Natural killer cell (primary cell): ENCODE measurements at regions not wholly inside any gene's neighbourhood (a gene's known extent, or its start where the extent isn't known, plus 50 kb on each side); places are given as distances from the start of the nearest gene placed in this dataset.

Experiments used
- ATAC-seq, 3 donors: fragments of 150-1000 bp in 2 of 3; fragments of 200-7000 bp in 1 of 3; cut with Tn5 transposase; 1 replicate in 1 of 3; 2 replicates in 2 of 3; pipeline ENCODE4 v1.10.0; 2021; ENCODE audit warnings: mild to moderate bottlenecking in 2 of 3, moderate library complexity in 2 of 3
- DNase-seq, 2 donors: peaks; one replicate each; pipeline versions ENCODE4 v3.0.0 to v3.0.0-alpha.2; 2013 to 2021; ENCODE audit warnings: mixed read lengths in 1 of 2
- H3K27ac ChIP-seq: one replicate; pipeline ENCODE4 v1.5.1; 2013; ENCODE audit warnings: mild to moderate bottlenecking, low read length
- H3K27me3 ChIP-seq: one replicate; pipeline ENCODE4 v1.6.1; 2013; ENCODE audit warnings: low read length; ENCODE audit not compliant: control insufficient read depth, insufficient read depth
- H3K36me3 ChIP-seq: one replicate; pipeline ENCODE4 v1.6.1; 2013; ENCODE audit warnings: low read length; ENCODE audit not compliant: control insufficient read depth, insufficient read depth
- H3K4me1 ChIP-seq: one replicate; pipeline ENCODE4 v1.6.1; 2013; ENCODE audit warnings: low read length; ENCODE audit not compliant: control insufficient read depth, insufficient read depth
- H3K4me3 ChIP-seq: one replicate; pipeline ENCODE4 v1.5.1; 2013; ENCODE audit warnings: low read length
- H3K9me3 ChIP-seq: one replicate; pipeline ENCODE4 v1.6.1; 2013; ENCODE audit warnings: low read length; ENCODE audit not compliant: control insufficient read depth, insufficient read depth
- H3K27ac Mint-ChIP-seq, 2 donors: one replicate each; pipeline ENCODE4 v1.8.0; 2022; ENCODE audit warnings: mild to moderate bottlenecking in 2 of 2, mixed read lengths in 2 of 2, moderate library complexity in 1 of 2
- H3K27me3 Mint-ChIP-seq, 2 donors: one replicate each; pipeline ENCODE4 v1.8.0; 2022; ENCODE audit warnings: low read depth in 2 of 2, mixed read lengths in 2 of 2
- H3K36me3 Mint-ChIP-seq: one replicate; pipeline ENCODE4 v1.8.0; 2022; ENCODE audit warnings: mixed read lengths
- H3K4me1 Mint-ChIP-seq, 2 donors: one replicate each; pipeline ENCODE4 v1.8.0; 2022; ENCODE audit warnings: mixed read lengths in 2 of 2
- H3K4me3 Mint-ChIP-seq: one replicate; pipeline ENCODE4 v1.8.0; 2022; ENCODE audit warnings: mild to moderate bottlenecking, moderate library complexity, mixed read lengths
- H3K9me3 Mint-ChIP-seq, 2 donors: one replicate each; pipeline ENCODE4 v1.8.0; 2022; ENCODE audit warnings: mixed read lengths in 2 of 2
- whole genome bisulfite sequencing: methylation state at CpG from one replicate; pipeline ENCODE4 v1.1.7; 2013; ENCODE audit warnings: missing lambda C conversion rate; ENCODE audit not compliant: insufficient coverage; 5-methylcytosine and 5-hydroxymethylcytosine counted together
- intact Hi-C: fragments of 100-400 bp; cut with micrococcal nuclease; formaldehyde crosslinking; loops from one replicate; pipeline ENCODE4 v1.14.2; 2022
- TF ChIP-seq, protein P1 (sequence below): fragments of 200-600 bp; IDR thresholded peaks from one replicate; pipeline ENCODE4 v1.8.0; 2022; ENCODE audit warnings: antibody characterized with exemption

DNA sequence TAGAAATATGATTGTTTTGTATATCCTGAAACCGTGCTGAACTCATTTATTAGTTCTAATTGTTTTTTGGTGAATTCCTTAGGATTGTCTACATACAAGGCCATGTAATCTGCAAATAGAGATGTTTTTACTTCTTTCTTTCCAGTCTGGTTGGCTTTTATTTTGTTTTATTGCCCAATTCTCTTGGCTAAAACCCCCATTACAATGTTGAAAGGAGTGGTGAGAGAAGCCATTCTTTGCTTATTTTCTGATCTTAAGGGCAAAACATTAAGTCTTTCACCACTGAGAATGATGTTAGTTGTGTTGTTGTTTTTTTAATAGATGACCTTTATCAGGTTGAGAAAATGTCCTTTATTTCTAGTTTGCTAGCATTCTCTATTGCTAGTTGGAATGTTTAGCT, 157.3 kb downstream of the NTMT2 start:
- ATAC-seq (no peak), DNase-seq (no peak)
- TF ChIP-seq, protein P1, sequence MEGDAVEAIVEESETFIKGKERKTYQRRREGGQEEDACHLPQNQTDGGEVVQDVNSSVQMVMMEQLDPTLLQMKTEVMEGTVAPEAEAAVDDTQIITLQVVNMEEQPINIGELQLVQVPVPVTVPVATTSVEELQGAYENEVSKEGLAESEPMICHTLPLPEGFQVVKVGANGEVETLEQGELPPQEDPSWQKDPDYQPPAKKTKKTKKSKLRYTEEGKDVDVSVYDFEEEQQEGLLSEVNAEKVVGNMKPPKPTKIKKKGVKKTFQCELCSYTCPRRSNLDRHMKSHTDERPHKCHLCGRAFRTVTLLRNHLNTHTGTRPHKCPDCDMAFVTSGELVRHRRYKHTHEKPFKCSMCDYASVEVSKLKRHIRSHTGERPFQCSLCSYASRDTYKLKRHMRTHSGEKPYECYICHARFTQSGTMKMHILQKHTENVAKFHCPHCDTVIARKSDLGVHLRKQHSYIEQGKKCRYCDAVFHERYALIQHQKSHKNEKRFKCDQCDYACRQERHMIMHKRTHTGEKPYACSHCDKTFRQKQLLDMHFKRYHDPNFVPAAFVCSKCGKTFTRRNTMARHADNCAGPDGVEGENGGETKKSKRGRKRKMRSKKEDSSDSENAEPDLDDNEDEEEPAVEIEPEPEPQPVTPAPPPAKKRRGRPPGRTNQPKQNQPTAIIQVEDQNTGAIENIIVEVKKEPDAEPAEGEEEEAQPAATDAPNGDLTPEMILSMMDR, result no peak
- H3K9me3 Mint-ChIP-seq, result no peaks in the 10 kb centered on the region
- no peaks in the 10 kb centered on the region for H3K36me3 Mint-ChIP-seq
- Histone ChIP-seq H3K9me3 (no peaks in the 10 kb centered on the region), H3K27ac (no peak overlapping the region), H3K4me3 (no peak overlapping the region), H3K4me1 (no peaks in the 10 kb centered on the region), H3K27me3 (no peaks in the 10 kb centered on the region), H3K36me3 (no peaks in the 10 kb centered on the region)
- H3K4me1 Mint-ChIP-seq, result no peaks in the 10 kb centered on the region
- H3K27me3 Mint-ChIP-seq, result peaks cover 7 to 16% of the 10 kb centered on the region in 2 donors
- WGBS, result 80% methylated on average over 1 of the region's 1 CpG
- intact Hi-C loops, result no loop called here
- no peak overlapping the region for H3K4me3 Mint-ChIP-seq
- H3K27ac Mint-ChIP-seq, result no peak overlapping the region

DNA sequence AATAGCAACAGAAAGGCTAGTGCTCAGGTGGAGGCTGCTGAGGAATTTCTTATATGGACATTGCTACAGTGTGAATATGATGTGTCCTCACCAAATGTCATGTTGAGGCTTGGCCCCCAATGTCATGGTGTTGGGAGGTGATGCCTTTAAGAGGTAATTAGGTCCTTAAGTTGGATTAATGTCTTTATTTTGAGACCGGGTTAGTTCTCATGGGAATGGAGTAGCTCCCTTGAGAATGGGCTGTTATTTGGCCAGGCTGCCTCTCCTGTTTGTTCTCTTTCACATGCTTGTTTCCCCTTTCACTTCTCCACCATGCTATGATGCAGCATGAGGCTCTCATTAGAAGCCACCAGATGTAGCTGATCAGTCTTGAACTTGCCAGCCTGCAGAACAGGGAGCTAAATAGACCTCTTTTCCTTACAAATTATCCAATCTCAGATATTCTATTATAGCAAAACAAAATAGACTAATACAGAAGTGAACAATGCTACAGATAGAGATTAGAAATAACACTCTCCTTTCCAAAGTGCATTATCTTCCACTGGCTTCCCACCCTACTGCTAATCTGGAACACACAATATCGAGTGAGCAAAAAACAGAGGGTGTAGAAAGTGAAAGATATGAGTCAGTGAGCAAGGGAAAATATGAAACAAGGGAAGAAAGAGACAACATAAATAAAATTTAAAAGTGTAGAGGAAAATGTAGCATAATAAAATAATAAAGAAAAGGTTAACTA, 160.2 kb downstream of the NTMT2 start:
- Histone ChIP-seq H3K4me1 (no peaks in the 10 kb centered on the region), H3K4me3 (no peak overlapping the region), H3K27me3 (no peaks in the 10 kb centered on the region), H3K9me3 (no peaks in the 10 kb centered on the region), H3K36me3 (no peaks in the 10 kb centered on the region), H3K27ac (no peak overlapping the region)
- H3K4me1 Mint-ChIP-seq, result no peaks in the 10 kb centered on the region
- H3K27ac Mint-ChIP-seq, result no peak overlapping the region
- intact Hi-C loops, result no loop called here
- whole genome bisulfite sequencing, result 82% methylated on average over 1 of the region's 2 CpGs
- H3K36me3 Mint-ChIP-seq, result no peaks in the 10 kb centered on the region
- no peak for DNase-seq
- H3K27me3 Mint-ChIP-seq, result peaks cover 7 to 16% of the 10 kb centered on the region in 2 donors
- no peak overlapping the region for H3K4me3 Mint-ChIP-seq
- TF ChIP-seq, protein P1, result no peak
- H3K9me3 Mint-ChIP-seq, result no peaks in the 10 kb centered on the region
- ATAC-seq, result no peak

DNA sequence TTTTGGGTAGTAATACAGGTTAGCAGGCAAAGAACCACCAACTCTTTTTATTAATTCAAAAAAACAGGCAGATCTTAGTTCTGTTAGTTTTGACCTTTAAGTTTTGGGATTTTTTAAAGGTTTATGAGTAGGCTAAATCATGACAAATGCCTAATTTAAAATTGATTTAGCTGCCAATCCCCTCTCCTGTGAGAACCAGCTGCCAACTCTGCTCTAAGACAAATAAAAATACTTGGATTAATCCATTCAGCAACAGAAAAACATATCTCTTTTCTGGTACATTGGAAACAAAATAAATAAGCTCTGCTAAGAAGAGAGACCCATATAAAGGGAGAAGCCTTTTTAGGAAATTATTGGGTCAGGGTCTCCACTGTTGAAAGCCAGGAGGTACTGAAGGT, 160.8 kb downstream of the NTMT2 start:
- ATAC-seq (no peak), DNase-seq (no peak)
- Histone ChIP-seq H3K27ac (no peak overlapping the region), H3K27me3 (no peaks in the 10 kb centered on the region), H3K9me3 (no peaks in the 10 kb centered on the region), H3K4me3 (no peak overlapping the region), H3K36me3 (no peaks in the 10 kb centered on the region), H3K4me1 (no peaks in the 10 kb centered on the region)
- TF ChIP-seq, protein P1, result no peak
- Mint-ChIP-seq H3K36me3 (no peaks in the 10 kb centered on the region), H3K9me3 (no peaks in the 10 kb centered on the region), H3K27ac (no peak overlapping the region), H3K4me3 (no peak overlapping the region), H3K27me3 (peaks cover 7 to 16% of the 10 kb centered on the region in 2 donors), H3K4me1 (no peaks in the 10 kb centered on the region)
- intact Hi-C loops, result no loop called here

DNA sequence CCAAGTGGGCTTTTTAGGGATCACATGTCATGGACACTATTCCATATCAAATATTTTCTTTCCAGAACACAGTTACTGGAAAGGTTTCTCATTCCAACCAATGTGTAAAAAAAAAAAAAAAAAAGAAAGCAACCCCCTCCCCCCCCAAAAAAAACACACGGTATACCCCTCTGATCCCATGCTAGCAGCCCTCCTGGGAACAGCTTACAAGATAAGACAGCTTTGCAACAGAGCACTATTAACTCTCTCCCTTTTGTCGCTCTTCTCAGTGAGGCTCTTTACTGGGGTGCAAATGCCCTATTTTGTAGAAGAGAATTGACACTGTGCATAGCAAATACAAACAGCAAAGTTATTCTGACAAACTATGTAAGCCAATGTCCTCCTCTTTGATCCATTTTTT, 161.2 kb downstream of the NTMT2 start:
- 50% methylated on average over 1 of the region's 2 CpGs for WGBS
- H3K36me3 Mint-ChIP-seq, result no peaks in the 10 kb centered on the region

More for the DNA sequence above, 161.2 kb downstream of the NTMT2 start:
- Histone ChIP-seq H3K27ac (no peak overlapping the region), H3K4me3 (no peak overlapping the region), H3K36me3 (no peaks in the 10 kb centered on the region), H3K4me1 (no peaks in the 10 kb centered on the region), H3K9me3 (no peaks in the 10 kb centered on the region), H3K27me3 (no peaks in the 10 kb centered on the region)
- Mint-ChIP-seq H3K27ac (no peak overlapping the region), H3K4me1 (no peaks in the 10 kb centered on the region), H3K9me3 (no peaks in the 10 kb centered on the region), H3K27me3 (peaks cover 7 to 16% of the 10 kb centered on the region in 2 donors), H3K4me3 (no peak overlapping the region)
- DNase-seq (no peak), ATAC-seq (no peak)
- intact Hi-C loops, result no loop called here
- TF ChIP-seq, protein P1, result no peak
